ENCODE measurements at regions not wholly inside any gene's neighbourhood (a gene's known extent, or its start where the extent isn't known, plus 50 kb on each side); places are given as distances from the start of the nearest gene placed in this dataset.

DNA sequence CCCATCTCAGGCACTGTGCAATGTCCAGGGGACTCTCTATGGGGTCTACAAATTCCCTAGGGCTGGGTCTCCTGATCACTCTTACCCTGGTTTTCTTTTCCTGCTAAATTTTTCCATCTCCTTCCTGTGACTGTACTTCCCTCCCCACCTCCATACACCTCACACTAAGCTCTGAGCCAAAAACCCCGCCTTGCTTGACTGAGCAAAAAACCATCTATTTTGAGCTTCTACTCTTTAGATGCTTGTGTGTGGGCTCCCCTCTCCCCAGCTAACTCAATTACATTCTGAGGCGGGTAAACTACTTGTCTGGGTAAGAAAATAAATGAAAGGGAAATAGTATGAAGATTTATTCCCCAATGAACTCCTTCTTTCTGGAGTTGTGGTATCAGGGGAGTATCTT lies 187.9 kb downstream of the PTPRU start:
- Histone ChIP-seq H3K27ac (no peak overlapping the region), H3K27me3 (ENCODE audit: insufficient read depth, low read depth, severe bottlenecking) (no peaks in the 10 kb centered on the region), H3K36me3 (no peaks in the 10 kb centered on the region), H3K9me3 (ENCODE audit: severe bottlenecking) (peaks cover 3% of the 10 kb centered on the region), H3K4me3 (ENCODE audit: low read depth, low read length) (no peak overlapping the region)
- no peak for DNase-seq
- TF ChIP-seq, protein P1, sequence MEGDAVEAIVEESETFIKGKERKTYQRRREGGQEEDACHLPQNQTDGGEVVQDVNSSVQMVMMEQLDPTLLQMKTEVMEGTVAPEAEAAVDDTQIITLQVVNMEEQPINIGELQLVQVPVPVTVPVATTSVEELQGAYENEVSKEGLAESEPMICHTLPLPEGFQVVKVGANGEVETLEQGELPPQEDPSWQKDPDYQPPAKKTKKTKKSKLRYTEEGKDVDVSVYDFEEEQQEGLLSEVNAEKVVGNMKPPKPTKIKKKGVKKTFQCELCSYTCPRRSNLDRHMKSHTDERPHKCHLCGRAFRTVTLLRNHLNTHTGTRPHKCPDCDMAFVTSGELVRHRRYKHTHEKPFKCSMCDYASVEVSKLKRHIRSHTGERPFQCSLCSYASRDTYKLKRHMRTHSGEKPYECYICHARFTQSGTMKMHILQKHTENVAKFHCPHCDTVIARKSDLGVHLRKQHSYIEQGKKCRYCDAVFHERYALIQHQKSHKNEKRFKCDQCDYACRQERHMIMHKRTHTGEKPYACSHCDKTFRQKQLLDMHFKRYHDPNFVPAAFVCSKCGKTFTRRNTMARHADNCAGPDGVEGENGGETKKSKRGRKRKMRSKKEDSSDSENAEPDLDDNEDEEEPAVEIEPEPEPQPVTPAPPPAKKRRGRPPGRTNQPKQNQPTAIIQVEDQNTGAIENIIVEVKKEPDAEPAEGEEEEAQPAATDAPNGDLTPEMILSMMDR (IDR thresholded peaks at IDR 0.05; ENCODE audit: low read depth, low read length), result no peak

DNA sequence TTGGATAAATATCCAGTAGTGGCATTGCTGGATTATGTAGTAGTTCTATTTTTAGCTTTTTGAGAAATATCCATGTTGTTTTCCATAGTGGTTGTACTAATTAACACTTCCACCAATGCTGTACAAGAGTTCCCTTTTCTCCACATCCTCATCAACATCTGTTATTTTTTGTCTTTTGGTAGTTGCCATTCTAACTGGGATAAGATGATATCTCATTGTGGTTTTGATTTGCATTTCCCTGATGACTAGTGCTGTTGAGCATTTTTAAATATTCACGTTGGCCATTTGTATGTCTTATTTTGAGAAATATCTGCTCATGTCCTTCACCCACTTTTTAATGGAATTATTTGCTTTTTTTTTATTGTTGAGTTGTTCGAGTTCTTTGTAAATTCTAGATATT lies 183.9 kb downstream of the PTPRU start:
- Histone ChIP-seq H3K27ac (no peak overlapping the region), H3K27me3 (ENCODE audit: insufficient read depth, low read depth, severe bottlenecking) (no peaks in the 10 kb centered on the region), H3K9me3 (ENCODE audit: severe bottlenecking) (peaks cover 3% of the 10 kb centered on the region), H3K4me3 (ENCODE audit: low read depth, low read length) (no peak overlapping the region), H3K36me3 (no peaks in the 10 kb centered on the region)
- TF ChIP-seq, protein P1 (IDR thresholded peaks at IDR 0.05; ENCODE audit: low read depth, low read length), result no peak
- DNase-seq, result no peak

DNA sequence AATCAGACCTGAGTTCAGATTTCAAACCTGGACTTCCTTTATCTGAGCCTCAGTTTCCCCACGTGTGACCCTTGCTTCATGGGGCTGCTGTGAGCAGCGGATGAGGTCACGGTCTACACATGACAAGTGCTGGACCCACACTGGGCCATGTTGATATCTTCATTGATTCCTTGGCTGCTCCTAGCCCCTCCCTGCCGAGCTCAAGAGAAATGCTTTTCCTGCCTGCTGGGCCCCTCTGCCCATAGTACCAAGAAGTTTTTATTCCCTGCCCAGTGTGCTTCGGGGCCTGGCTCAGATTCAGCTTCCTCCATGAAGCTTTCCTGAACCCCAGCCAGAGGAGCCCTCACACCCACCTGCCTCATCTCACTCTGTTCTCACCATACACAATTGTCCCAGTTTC lies 181.6 kb downstream of the PTPRU start:
- no peak overlapping the region for H3K27ac ChIP-seq
- H3K36me3 ChIP-seq, result no peaks in the 10 kb centered on the region
- H3K4me3 ChIP-seq (ENCODE audit: low read depth, low read length), result no peak overlapping the region
- no peak for DNase-seq
- TF ChIP-seq, protein P1 (IDR thresholded peaks at IDR 0.05; ENCODE audit: low read depth, low read length), result no peak
- peaks cover 3% of the 10 kb centered on the region for H3K9me3 ChIP-seq (ENCODE audit: severe bottlenecking)
- H3K27me3 ChIP-seq (ENCODE audit: insufficient read depth, low read depth, severe bottlenecking), result no peaks in the 10 kb centered on the region

DNA sequence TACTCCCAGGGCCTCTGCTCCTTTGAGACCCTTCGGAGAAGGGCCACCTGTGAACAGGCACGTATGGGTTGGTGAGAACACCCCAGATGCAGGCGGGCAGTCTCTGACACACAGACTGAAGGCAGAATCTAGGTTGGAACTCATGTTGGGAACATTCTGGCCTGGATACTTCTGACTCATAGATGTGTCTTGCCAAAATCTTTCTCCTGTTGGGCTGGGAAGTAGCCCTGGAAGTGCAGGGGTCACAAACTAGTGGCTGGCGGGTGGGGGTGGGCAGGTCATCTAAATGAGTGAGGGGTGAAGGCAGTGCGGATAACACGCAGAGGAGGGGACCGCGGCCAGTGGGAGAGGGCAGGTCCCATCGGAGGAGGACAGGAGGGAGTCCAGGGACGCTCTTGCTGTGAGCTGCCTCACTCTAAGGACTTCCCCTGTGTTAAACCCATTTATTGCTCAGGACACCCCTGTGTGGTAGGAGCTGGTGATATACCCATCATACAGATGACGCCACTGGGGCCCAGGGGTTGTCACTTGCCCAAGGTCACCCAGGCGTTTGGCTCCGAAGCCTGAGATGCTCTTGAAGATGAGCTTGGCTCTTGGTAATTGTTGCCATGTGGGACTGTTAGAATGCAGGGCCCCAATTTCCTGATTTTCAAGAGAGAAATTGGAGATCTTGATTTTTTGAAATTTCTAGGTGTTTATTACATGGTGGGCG lies 181.0 kb downstream of the PTPRU start:
- H3K4me3 ChIP-seq (ENCODE audit: low read depth, low read length), result no peak overlapping the region
- no peaks in the 10 kb centered on the region for H3K36me3 ChIP-seq
- no peak overlapping the region for H3K27ac ChIP-seq
- no peak for DNase-seq
- peaks cover 3% of the 10 kb centered on the region for H3K9me3 ChIP-seq (ENCODE audit: severe bottlenecking)
- TF ChIP-seq, protein P1 (IDR thresholded peaks at IDR 0.05; ENCODE audit: low read depth, low read length), result no peak
- H3K27me3 ChIP-seq (ENCODE audit: insufficient read depth, low read depth, severe bottlenecking), result no peaks in the 10 kb centered on the region

DNA sequence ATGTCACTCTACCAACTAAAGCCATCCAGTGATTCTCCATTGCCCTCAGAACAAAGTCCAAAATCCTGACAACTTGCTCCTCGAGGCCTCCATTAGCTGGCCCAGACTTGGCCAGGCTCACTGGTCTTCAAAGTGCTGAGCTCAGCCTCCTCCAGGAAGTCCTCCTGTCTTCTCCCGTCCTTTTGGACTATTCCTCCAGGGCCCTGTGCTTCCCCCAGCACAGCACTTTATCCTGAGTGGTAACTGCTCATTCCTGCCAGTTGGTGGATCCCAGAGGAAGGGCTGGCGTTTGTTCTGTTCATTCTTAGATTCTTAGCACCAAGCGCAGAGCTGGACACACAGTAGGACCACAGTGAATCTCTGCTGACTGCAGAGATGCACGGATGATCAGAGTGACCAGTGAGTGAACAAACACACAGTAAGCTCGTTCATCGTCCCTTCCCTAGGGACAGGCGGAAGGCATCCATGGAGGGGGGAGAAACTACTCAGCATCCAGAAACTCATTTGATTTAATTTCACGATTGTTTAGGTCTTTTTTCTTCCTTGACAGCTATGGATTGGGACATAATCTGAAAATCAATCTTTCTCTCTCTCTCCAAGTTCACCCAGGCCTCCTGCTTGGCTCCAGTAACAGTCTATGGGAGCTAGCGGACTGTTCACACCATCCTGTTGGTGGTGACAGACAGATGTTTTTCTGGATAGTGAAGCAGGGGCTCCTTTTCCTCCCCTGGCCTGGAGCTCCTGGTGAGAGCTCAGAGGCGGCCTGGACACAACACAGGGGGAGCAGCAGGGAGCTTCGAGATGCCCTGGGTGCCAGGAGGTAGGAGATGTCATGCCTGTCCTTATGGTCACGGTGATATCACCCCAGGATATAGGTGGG lies 180.2 kb downstream of the PTPRU start:
- DNase-seq, result no peak
- H3K27me3 ChIP-seq (ENCODE audit: insufficient read depth, low read depth, severe bottlenecking), result no peaks in the 10 kb centered on the region
- no peak overlapping the region for H3K4me3 ChIP-seq (ENCODE audit: low read depth, low read length)
- H3K27ac ChIP-seq, result no peak overlapping the region
- no peaks in the 10 kb centered on the region for H3K36me3 ChIP-seq
- H3K9me3 ChIP-seq (ENCODE audit: severe bottlenecking), result peaks cover 3% of the 10 kb centered on the region
- TF ChIP-seq, protein P1 (IDR thresholded peaks at IDR 0.05; ENCODE audit: low read depth, low read length), result 0 out of 2 replicates have a peak, but pooled peaks have one; percentile 15
